Gastroesophageal sphincter (tissue), 3 donors: ENCODE measurements at regions not wholly inside any gene's neighbourhood (a gene's known extent, or its start where the extent isn't known, plus 50 kb on each side); places are given as distances from the start of the nearest gene placed in this dataset.

Experiments used
- CTCF ChIP-seq, 4 experiments: fragments of 200-600 bp in 2 of 4; fragments of 450-650 bp in 2 of 4; sonication (generic) in 1 of 4; IDR thresholded peaks; one replicate each; pipeline ENCODE4 v1.5.1; 2017 to 2019; ENCODE audit warnings: antibody characterized with exemption in 4 of 4, mild to moderate bottlenecking in 2 of 4, moderate library complexity in 2 of 4
- POLR2A ChIP-seq, 2 donors: fragments of 450-650 bp; IDR thresholded peaks; one replicate each; pipeline ENCODE4 v1.6.1; 2017; ENCODE audit warnings: antibody characterized with exemption in 2 of 2, mild to moderate bottlenecking in 2 of 2, moderate library complexity in 1 of 2

- no peak for TF ChIP-seq CTCF (IDR thresholded peaks at IDR 0.05)
- TF ChIP-seq POLR2A (IDR thresholded peaks at IDR 0.05) = no peak
Measured at GRCh38 chr10:65566906-65567305, 1358.9 kb upstream of the LRRTM3 start.
